ENCODE measurements at regions not wholly inside any gene's neighbourhood (a gene's known extent, or its start where the extent isn't known, plus 50 kb on each side); places are given as distances from the start of the nearest gene placed in this dataset.

DNA sequence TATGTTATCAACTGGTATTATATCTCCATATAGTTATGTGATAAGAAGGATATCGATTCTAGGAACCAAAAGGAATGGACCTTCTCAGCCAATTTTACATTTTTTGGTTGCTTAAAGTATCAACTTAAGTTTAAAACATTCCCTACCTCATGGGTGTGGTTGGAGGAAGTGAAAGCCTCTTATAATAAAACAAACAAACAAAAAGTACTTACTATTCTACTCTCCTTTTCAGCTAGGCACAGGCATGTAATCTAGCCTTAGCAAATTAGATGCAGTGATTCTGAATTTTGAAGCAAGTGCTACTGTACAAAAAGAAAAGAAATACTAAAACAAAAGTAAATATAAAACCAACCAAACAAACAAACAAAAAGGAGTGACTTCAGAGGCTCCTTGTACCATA lies 485.4 kb downstream of the C4orf33 start:
- Histone ChIP-seq H3K9ac (ENCODE audit: insufficient read depth in 1 of 2, low read depth in 2 of 2, low read length in 2 of 2) (no peak overlapping the region), H3K9me1 (ENCODE audit: control insufficient read depth, insufficient read depth, low read length) (no peaks in the 10 kb centered on the region), H3K4me3 (no peak overlapping the region), H2AFZ (ENCODE audit: low read depth, low read length) (no peak overlapping the region), H3K27me3 (ENCODE audit: control insufficient read depth in 2 of 2, insufficient read depth in 2 of 2, low read length in 2 of 2) (no peaks in the 10 kb centered on the region), H3K79me2 (ENCODE audit: control insufficient read depth, insufficient read depth, low read length) (no peaks in the 10 kb centered on the region), H3K36me3 (ENCODE audit: control insufficient read depth, insufficient read depth, low read length) (no peaks in the 10 kb centered on the region), H3K4me1 (replicated peaks in 1 of 2; ENCODE audit: control insufficient read depth in 2 of 2, insufficient read depth in 2 of 2, low read length in 2 of 2) (no peaks in the 10 kb centered on the region), H3K27ac (ENCODE audit: extremely low read depth, low read depth, low read length) (no peak overlapping the region), H3K9me3 (replicated peaks; ENCODE audit: control insufficient read depth, insufficient read depth, low read depth, low read length) (no peaks in the 10 kb centered on the region), H4K20me1 (replicated peaks; ENCODE audit: control insufficient read depth, insufficient read depth, low read length) (no peaks in the 10 kb centered on the region), H3K4me2 (ENCODE audit: insufficient read depth, low read length) (no peak overlapping the region)
- DNase-seq (ENCODE audit: extremely low read depth in 1 of 4, low spot score in 3 of 4) (no peak), FAIRE-seq (no peak), ATAC-seq (no peak)
- in situ Hi-C loops (cut with MboI), result no loop called here
- CTCF ChIA-PET (ENCODE audit: low intra/inter-chr PET ratio), result no interaction called here
- 0% methylated on average over 1 of the region's 1 CpG for WGBS (ENCODE audit: insufficient coverage, low coverage, missing lambda C conversion rate)
- intact Hi-C loops (cut with micrococcal nuclease), result no loop called here
- TF ChIP-seq PURB (CRISPR knock-in tag; IDR thresholded peaks at IDR 0.05; ENCODE audit: low read depth), result no peak
- TF ChIP-seq ZNF24 (IDR thresholded peaks at IDR 0.05), result no peak
- TF ChIP-seq, protein P1, sequence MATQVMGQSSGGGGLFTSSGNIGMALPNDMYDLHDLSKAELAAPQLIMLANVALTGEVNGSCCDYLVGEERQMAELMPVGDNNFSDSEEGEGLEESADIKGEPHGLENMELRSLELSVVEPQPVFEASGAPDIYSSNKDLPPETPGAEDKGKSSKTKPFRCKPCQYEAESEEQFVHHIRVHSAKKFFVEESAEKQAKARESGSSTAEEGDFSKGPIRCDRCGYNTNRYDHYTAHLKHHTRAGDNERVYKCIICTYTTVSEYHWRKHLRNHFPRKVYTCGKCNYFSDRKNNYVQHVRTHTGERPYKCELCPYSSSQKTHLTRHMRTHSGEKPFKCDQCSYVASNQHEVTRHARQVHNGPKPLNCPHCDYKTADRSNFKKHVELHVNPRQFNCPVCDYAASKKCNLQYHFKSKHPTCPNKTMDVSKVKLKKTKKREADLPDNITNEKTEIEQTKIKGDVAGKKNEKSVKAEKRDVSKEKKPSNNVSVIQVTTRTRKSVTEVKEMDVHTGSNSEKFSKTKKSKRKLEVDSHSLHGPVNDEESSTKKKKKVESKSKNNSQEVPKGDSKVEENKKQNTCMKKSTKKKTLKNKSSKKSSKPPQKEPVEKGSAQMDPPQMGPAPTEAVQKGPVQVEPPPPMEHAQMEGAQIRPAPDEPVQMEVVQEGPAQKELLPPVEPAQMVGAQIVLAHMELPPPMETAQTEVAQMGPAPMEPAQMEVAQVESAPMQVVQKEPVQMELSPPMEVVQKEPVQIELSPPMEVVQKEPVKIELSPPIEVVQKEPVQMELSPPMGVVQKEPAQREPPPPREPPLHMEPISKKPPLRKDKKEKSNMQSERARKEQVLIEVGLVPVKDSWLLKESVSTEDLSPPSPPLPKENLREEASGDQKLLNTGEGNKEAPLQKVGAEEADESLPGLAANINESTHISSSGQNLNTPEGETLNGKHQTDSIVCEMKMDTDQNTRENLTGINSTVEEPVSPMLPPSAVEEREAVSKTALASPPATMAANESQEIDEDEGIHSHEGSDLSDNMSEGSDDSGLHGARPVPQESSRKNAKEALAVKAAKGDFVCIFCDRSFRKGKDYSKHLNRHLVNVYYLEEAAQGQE (IDR thresholded peaks at IDR 0.05; ENCODE audit: borderline replicate concordance), result no peak
- TF ChIP-seq, protein P1 (CRISPR knock-in tag; IDR thresholded peaks at IDR 0.05; ENCODE audit: low read depth), result no peak
- TF ChIP-seq FOXK1 (CRISPR knock-in tag; IDR thresholded peaks at IDR 0.05; ENCODE audit: borderline replicate concordance), result no peak
- TF ChIP-seq RFX1 (IDR thresholded peaks at IDR 0.05), result no peak
- TF ChIP-seq, protein P2, sequence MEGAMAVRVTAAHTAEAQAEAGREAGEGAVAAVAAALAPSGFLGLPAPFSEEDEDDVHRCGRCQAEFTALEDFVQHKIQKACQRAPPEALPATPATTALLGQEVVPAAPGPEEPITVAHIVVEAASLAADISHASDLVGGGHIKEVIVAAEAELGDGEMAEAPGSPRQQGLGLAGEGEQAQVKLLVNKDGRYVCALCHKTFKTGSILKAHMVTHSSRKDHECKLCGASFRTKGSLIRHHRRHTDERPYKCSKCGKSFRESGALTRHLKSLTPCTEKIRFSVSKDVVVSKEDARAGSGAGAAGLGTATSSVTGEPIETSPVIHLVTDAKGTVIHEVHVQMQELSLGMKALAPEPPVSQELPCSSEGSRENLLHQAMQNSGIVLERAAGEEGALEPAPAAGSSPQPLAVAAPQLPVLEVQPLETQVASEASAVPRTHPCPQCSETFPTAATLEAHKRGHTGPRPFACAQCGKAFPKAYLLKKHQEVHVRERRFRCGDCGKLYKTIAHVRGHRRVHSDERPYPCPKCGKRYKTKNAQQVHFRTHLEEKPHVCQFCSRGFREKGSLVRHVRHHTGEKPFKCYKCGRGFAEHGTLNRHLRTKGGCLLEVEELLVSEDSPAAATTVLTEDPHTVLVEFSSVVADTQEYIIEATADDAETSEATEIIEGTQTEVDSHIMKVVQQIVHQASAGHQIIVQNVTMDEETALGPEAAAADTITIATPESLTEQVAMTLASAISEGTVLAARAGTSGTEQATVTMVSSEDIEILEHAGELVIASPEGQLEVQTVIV (CRISPR knock-in tag; IDR thresholded peaks at IDR 0.05; ENCODE audit: borderline replicate concordance), result no peak
- TF ChIP-seq THAP7 (CRISPR knock-in tag; IDR thresholded peaks at IDR 0.05), result no peak
- no TSS peak for BruUV-seq (replicated peaks)
- POLR2A ChIA-PET, result no interaction called here
